ENCODE measurements at regions not wholly inside any gene's neighbourhood (a gene's known extent, or its start where the extent isn't known, plus 50 kb on each side); places are given as distances from the start of the nearest gene placed in this dataset.
"Not testable (repeated sequence)": the region's sequence is repeated elsewhere in the genome, so short reads cannot be mapped to it uniquely, and the experiment has no call there.

GRCh38 chr16:19959736-19960135 lies 75.1 kb upstream of the GPRC5B start:
- no peak overlapping the region for H2AFZ ChIP-seq

GRCh38 chr16:19955896-19956295 lies 71.2 kb upstream of the GPRC5B start:
- H3K27me3 ChIP-seq (ENCODE audit: control insufficient read depth, insufficient read depth, low read length); H3K79me2 ChIP-seq; H3K4me1 ChIP-seq; H3K9ac ChIP-seq; H3K36me3 ChIP-seq (ENCODE audit: control insufficient read depth, insufficient read depth, low read length); H3K27ac ChIP-seq; H3K4me2 ChIP-seq (ENCODE audit: low read length); H3K4me3 ChIP-seq (ENCODE audit: low read depth, low read length); H3K9me3 ChIP-seq (ENCODE audit: control insufficient read depth, low read length); H2AFZ ChIP-seq: not testable (repeated sequence)

More at GRCh38 chr16:19959736-19960135, 75.1 kb upstream of the GPRC5B start:
- H3K9me3 ChIP-seq (ENCODE audit: control insufficient read depth, low read length): no peaks in the 10 kb centered on the region
- no peak overlapping the region for H3K4me2 ChIP-seq (ENCODE audit: low read length)
- H3K4me3 ChIP-seq (ENCODE audit: low read depth, low read length): no peak overlapping the region
- no peak overlapping the region for H3K9ac ChIP-seq
- H3K27ac ChIP-seq: no peak overlapping the region
- no peaks in the 10 kb centered on the region for H3K79me2 ChIP-seq
- no peaks in the 10 kb centered on the region for H3K27me3 ChIP-seq (ENCODE audit: control insufficient read depth, insufficient read depth, low read length)
- no peaks in the 10 kb centered on the region for H3K4me1 ChIP-seq
- no peak for TF ChIP-seq CTCF (IDR thresholded peaks at IDR 0.05)
- H3K36me3 ChIP-seq (ENCODE audit: control insufficient read depth, insufficient read depth, low read length): no peaks in the 10 kb centered on the region

GRCh38 chr16:19955084-19955483 lies 70.4 kb upstream of the GPRC5B start:
- not testable (repeated sequence) for H3K27me3 ChIP-seq (ENCODE audit: control insufficient read depth, insufficient read depth, low read length); H3K4me3 ChIP-seq (ENCODE audit: low read depth, low read length); H2AFZ ChIP-seq; H3K9me3 ChIP-seq (ENCODE audit: control insufficient read depth, low read length); H3K4me2 ChIP-seq (ENCODE audit: low read length); H3K36me3 ChIP-seq (ENCODE audit: control insufficient read depth, insufficient read depth, low read length); H3K27ac ChIP-seq; H3K4me1 ChIP-seq; H3K9ac ChIP-seq; H3K79me2 ChIP-seq

- Histone ChIP-seq H3K27me3 (ENCODE audit: control insufficient read depth, insufficient read depth, low read length) (no peaks in the 10 kb centered on the region), H3K27ac (no peak overlapping the region), H2AFZ (no peak overlapping the region)
Measured at GRCh38 chr16:19948186-19949104, 63.8 kb upstream of the GPRC5B start.

GRCh38 chr16:19945934-19946333 lies 61.3 kb upstream of the GPRC5B start:
- no peaks in the 10 kb centered on the region for H3K4me1 ChIP-seq
- H3K9me3 ChIP-seq (ENCODE audit: control insufficient read depth, low read length): no peaks in the 10 kb centered on the region
- no peak overlapping the region for H3K9ac ChIP-seq
- no peak overlapping the region for H3K4me3 ChIP-seq (ENCODE audit: low read depth, low read length)
- H3K36me3 ChIP-seq (ENCODE audit: control insufficient read depth, insufficient read depth, low read length): no peaks in the 10 kb centered on the region
- no peak overlapping the region for H2AFZ ChIP-seq
- no peaks in the 10 kb centered on the region for H3K27me3 ChIP-seq (ENCODE audit: control insufficient read depth, insufficient read depth, low read length)
- H3K27ac ChIP-seq: no peak overlapping the region
- no peak overlapping the region for H3K4me2 ChIP-seq (ENCODE audit: low read length)
- no peak for TF ChIP-seq CTCF (IDR thresholded peaks at IDR 0.05)
- no peaks in the 10 kb centered on the region for H3K79me2 ChIP-seq

More at GRCh38 chr16:19948186-19949104, 63.8 kb upstream of the GPRC5B start:
- Histone ChIP-seq H3K79me2 (no peaks in the 10 kb centered on the region), H3K4me3 (ENCODE audit: low read depth, low read length) (no peak overlapping the region), H3K36me3 (ENCODE audit: control insufficient read depth, insufficient read depth, low read length) (no peaks in the 10 kb centered on the region), H3K9me3 (ENCODE audit: control insufficient read depth, low read length) (no peaks in the 10 kb centered on the region), H3K9ac (no peak overlapping the region), H3K4me1 (no peaks in the 10 kb centered on the region), H3K4me2 (ENCODE audit: low read length) (no peak overlapping the region)
- TF ChIP-seq CTCF (IDR thresholded peaks at IDR 0.05): no peak

Measured in parathyroid adenoma (tissue), 2 donors.